ENCODE measurements at regions not wholly inside any gene's neighbourhood (a gene's known extent, or its start where the extent isn't known, plus 50 kb on each side); places are given as distances from the start of the nearest gene placed in this dataset.

GRCh38 chr12:101539148-101539547 lies 55.6 kb upstream of the MYBPC1 start:
- Histone ChIP-seq H2BK120ac (ENCODE audit: low read depth, low read length) (no peak overlapping the region), H3K4me3 (ENCODE audit: insufficient read depth, low read depth, low read length) (no peak overlapping the region), H3K18ac (ENCODE audit: low read depth, low read length) (no peak overlapping the region), H2AK9ac (replicated peaks; ENCODE audit: low read depth, low read length, poor library complexity) (no peak overlapping the region), H3K23ac (ENCODE audit: low read depth, low read length) (no peak overlapping the region), H3K9ac (ENCODE audit: low read depth, low read length) (no peak overlapping the region), H3K36me3 (ENCODE audit: control insufficient read depth, insufficient read depth, low read length) (no peaks in the 10 kb centered on the region), H4K5ac (ENCODE audit: low read depth, low read length) (no peak overlapping the region), H2BK20ac (ENCODE audit: low read depth, low read length) (no peak overlapping the region), H2AFZ (replicated peaks; ENCODE audit: low read length, poor library complexity) (no peak overlapping the region), H4K8ac (ENCODE audit: low read depth in 2 of 2, low read length in 2 of 2) (no peak overlapping the region), H3K9me1 (ENCODE audit: insufficient read depth, low read length) (no peaks in the 10 kb centered on the region), H2BK5ac (ENCODE audit: low read depth, low read length, poor library complexity, severe bottlenecking) (no peak overlapping the region), H2BK15ac (ENCODE audit: low read depth, low read length) (no peak overlapping the region), H4K20me1 (ENCODE audit: insufficient read depth, low read length) (no peaks in the 10 kb centered on the region), H3K79me1 (ENCODE audit: low read depth in 1 of 2, low read length in 2 of 2) (no peaks in the 10 kb centered on the region), H3K14ac (replicated peaks; ENCODE audit: low read depth, low read length) (no peak overlapping the region), H3K4me1 (ENCODE audit: control insufficient read depth, insufficient read depth, low read length) (no peaks in the 10 kb centered on the region), H3K4me2 (ENCODE audit: low read depth, low read length) (no peak overlapping the region), H3K4ac (ENCODE audit: low read depth, low read length) (no peak overlapping the region), H3K9me3 (ENCODE audit: control insufficient read depth, insufficient read depth, low read length) (no peaks in the 10 kb centered on the region), H2AK5ac (ENCODE audit: low read depth, low read length) (no peak overlapping the region), H3K27me3 (ENCODE audit: control insufficient read depth, insufficient read depth, low read length) (no peaks in the 10 kb centered on the region), H3K27ac (ENCODE audit: insufficient read depth, low read length) (no peak overlapping the region), H3K56ac (ENCODE audit: extremely low read depth, insufficient read depth, low read length) (no peak overlapping the region), H4K91ac (ENCODE audit: insufficient read depth, low read depth, low read length) (no peak overlapping the region)
- in situ Hi-C loops (cut with MboI; ENCODE audit: low sequenced_read_pairs) (no loop called here), intact Hi-C loops (cut with micrococcal nuclease) (no loop called here), dilution Hi-C loops (cut with HindIII; ENCODE audit: low sequenced_read_pairs, unreplicated experiment) (no loop called here)
- no peak for TF ChIP-seq CHD1 (IDR thresholded peaks at IDR 0.05; ENCODE audit: low read depth, low read length)
- no peak for TF ChIP-seq MAFK (IDR thresholded peaks at IDR 0.05; ENCODE audit: low read depth, low read length)
- TF ChIP-seq, protein P1, sequence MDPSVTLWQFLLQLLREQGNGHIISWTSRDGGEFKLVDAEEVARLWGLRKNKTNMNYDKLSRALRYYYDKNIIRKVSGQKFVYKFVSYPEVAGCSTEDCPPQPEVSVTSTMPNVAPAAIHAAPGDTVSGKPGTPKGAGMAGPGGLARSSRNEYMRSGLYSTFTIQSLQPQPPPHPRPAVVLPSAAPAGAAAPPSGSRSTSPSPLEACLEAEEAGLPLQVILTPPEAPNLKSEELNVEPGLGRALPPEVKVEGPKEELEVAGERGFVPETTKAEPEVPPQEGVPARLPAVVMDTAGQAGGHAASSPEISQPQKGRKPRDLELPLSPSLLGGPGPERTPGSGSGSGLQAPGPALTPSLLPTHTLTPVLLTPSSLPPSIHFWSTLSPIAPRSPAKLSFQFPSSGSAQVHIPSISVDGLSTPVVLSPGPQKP (IDR thresholded peaks at IDR 0.05; ENCODE audit: borderline replicate concordance, low read depth, low read length), result no peak
- TF ChIP-seq, protein P2, sequence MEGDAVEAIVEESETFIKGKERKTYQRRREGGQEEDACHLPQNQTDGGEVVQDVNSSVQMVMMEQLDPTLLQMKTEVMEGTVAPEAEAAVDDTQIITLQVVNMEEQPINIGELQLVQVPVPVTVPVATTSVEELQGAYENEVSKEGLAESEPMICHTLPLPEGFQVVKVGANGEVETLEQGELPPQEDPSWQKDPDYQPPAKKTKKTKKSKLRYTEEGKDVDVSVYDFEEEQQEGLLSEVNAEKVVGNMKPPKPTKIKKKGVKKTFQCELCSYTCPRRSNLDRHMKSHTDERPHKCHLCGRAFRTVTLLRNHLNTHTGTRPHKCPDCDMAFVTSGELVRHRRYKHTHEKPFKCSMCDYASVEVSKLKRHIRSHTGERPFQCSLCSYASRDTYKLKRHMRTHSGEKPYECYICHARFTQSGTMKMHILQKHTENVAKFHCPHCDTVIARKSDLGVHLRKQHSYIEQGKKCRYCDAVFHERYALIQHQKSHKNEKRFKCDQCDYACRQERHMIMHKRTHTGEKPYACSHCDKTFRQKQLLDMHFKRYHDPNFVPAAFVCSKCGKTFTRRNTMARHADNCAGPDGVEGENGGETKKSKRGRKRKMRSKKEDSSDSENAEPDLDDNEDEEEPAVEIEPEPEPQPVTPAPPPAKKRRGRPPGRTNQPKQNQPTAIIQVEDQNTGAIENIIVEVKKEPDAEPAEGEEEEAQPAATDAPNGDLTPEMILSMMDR (conservative IDR thresholded peaks at IDR 0.05; ENCODE audit: low read depth, low read length), result no peak
- TF ChIP-seq MAZ (IDR thresholded peaks at IDR 0.05; ENCODE audit: borderline replicate concordance, low read depth, low read length), result no peak
- TF ChIP-seq RCOR1 (IDR thresholded peaks at IDR 0.05; ENCODE audit: insufficient replicate concordance, low read length), result no peak
- no peak for TF ChIP-seq MXI1 (IDR thresholded peaks at IDR 0.05; ENCODE audit: borderline replicate concordance, low read depth, low read length)
- TF ChIP-seq SMC3 (IDR thresholded peaks at IDR 0.05; ENCODE audit: low read depth, low read length), result no peak
- no peak for DNase-seq
- no CpG with 5 or more reads among the region's 3 CpGs for WGBS, 2 experiments (ENCODE audit: extremely low coverage in 2 of 2, insufficient read length in 1 of 2)
- no TSS peak for BruUV-seq (replicated peaks)
- ChIA-PET POLR2A (ENCODE audit: unreplicated experiment) (no interaction called here), CTCF (interaction anchor here (0.7 kb wide), 1 partner anchor 213 kb away, joined by 6 read pairs; no protein-coding TSS in a partner anchor)
- ATAC-seq (ENCODE audit: low read depth), result no peak

Data from IMR-90 (cell line).